ENCODE measurements at regions not wholly inside any gene's neighbourhood (a gene's known extent, or its start where the extent isn't known, plus 50 kb on each side); places are given as distances from the start of the nearest gene placed in this dataset.

- no peak for TF ChIP-seq POU5F1 (IDR thresholded peaks at IDR 0.05; ENCODE audit: low read depth, low read length)
Observed at GRCh38 chr2:240369335-240369734, 66.1 kb upstream of the GPC1 start (continued).

Data from H1 (cell line).